Fibroblast of skin of abdomen (primary cell): ENCODE measurements at regions not wholly inside any gene's neighbourhood (a gene's known extent, or its start where the extent isn't known, plus 50 kb on each side); places are given as distances from the start of the nearest gene placed in this dataset.
"Not testable (repeated sequence)": the region's sequence is repeated elsewhere in the genome, so short reads cannot be mapped to it uniquely, and the experiment has no call there.

Source experiments
- DNase-seq: peaks from one replicate; pipeline ENCODE4 v3.0.0-alpha.2; 2013

GRCh38 chr4:123230061-123230460 lies 166.5 kb upstream of the SPRY1 start:
- no peak for DNase-seq

- DNase-seq: peak; percentile 64
Measured at GRCh38 chr4:123232439-123232838, 164.2 kb upstream of the SPRY1 start.

DNA sequence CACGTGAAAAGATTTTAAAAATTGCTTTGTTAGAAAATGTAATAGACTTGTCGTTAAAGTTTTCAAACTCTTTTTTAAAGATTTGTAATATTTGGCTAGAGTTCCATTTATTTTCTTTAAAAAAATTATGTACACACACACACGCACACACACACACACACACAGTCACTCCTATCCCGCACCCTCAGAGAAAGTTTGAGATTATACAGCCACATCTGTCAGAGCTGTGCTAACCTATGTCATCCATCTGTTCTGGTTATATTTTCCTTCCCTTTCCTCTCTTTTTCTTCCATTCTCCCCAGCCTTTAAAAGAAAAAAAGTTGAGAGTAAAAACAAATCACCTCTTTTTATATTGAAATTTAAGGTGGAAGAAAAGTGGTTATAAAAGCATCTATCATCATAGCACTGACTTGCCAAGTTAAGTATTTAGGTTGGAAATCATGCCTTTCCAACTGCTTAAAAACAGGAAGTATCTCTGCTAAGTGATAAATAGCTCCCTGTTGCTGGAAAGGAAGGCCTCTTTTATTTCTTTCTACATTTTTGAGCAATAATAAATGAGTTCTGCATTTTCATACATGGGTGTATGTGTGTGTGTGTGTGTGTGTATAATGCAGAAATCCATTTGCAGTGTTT lies 163.3 kb upstream of the SPRY1 start:
- no peak for DNase-seq

- DNase-seq: peak; percentile 59
Measured at GRCh38 chr4:123234955-123235354, 161.6 kb upstream of the SPRY1 start.

GRCh38 chr4:123235431-123235830 lies 161.2 kb upstream of the SPRY1 start:
- peak; percentile 87 for DNase-seq

DNA sequence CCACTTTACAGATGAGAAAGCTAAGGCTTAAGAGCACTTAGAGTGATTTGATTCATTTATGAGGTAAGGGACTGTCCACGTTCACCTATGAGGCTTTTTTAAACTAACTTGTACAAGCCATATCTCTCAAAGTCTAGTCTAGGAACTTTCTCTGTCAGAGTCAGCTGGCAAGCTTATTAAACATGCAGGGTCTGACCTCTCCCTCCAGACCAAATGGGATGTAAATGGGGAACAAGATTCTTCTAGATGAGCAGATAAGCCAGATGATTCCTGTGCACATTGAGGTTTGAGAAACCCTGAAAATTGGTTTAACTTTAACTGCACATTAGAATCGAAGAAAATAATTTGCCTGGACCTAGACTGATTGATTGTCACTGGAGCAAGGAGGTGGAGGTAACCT lies 160.0 kb upstream of the SPRY1 start:
- no peak for DNase-seq

GRCh38 chr4:123240286-123240685 lies 156.3 kb upstream of the SPRY1 start:
- not testable (repeated sequence) for DNase-seq

- not testable (repeated sequence) for DNase-seq
Measured at GRCh38 chr4:123243220-123243619, 153.4 kb upstream of the SPRY1 start.

DNA sequence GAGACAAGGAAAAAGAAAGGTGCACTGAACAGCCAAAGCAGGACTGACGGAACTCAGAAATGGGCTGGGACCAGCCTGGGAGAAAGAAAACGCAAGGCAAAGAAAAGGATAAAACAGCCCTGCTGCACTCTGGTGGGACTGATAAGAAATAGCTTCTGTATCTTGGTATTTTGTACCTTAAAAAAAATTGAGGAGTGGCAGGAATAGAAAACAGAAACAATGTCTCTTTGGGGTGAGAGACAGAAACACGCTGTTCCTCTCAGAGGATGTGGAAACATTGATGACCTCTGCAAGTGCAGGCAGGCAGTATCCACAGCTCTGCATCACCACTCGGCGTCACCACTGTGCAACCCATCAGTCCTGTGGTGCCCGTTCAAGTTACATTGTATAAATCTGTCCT lies 152.5 kb upstream of the SPRY1 start:
- DNase-seq: no peak

GRCh38 chr4:123246085-123246484 lies 150.5 kb upstream of the SPRY1 start:
- DNase-seq: no peak

GRCh38 chr4:123248085-123248659 lies 148.4 kb upstream of the SPRY1 start:
- peak; percentile 67 for DNase-seq

DNA sequence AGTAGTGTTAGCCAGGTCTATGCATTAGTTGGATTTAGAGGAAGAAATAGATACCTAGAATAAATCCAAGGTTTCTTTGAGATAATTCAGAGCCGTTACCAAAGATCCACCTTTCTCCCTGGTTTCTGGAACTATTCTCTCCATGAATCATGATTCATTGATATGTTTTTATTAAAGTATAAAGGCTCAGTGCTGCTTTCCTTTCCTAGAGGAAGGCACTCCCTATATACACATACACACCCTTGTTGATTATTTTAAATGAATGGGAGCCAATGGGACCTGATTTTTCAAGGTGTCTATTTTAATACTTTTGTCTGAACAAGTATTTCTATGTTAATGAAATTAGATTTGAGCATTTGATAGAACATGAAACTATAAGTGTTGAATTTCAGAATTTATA lies 146.8 kb upstream of the SPRY1 start:
- no peak for DNase-seq

DNA sequence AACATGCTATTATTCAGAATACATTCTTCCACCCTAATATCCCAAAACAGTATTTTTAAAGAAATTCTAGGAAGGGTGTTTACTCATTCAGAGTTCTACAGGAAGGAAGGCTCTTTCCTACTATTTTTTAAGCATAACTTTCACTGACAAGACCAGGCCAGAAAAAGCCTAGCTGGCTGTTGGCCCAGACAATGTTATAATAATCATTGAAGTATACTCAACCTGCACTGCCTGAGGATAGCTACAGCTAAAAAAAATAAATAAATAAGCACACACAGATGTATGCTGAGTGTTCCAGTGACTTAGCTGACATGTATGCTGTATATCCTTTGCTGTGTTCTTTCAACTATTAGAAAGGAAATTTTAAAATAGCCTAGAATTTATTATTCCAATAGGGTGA lies 145.8 kb upstream of the SPRY1 start:
- peak; percentile 37 for DNase-seq

DNA sequence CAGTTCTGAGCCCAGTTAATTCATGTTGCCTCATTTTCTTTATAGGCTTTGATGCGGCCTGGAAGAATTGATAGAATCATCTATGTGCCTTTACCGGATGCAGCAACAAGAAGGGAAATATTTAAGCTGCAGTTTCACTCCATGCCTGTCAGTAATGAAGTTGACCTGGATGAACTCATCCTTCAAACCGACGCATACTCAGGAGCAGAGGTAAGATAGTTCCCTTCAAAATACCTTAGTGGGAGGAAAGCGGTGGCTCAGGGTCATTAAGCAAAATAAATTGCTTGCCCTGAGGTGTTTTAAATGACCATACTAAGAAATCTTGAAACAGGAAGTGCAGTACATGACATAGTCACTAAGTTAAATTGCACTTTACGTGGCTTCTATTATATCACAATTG lies 140.6 kb upstream of the SPRY1 start:
- no peak for DNase-seq

DNA sequence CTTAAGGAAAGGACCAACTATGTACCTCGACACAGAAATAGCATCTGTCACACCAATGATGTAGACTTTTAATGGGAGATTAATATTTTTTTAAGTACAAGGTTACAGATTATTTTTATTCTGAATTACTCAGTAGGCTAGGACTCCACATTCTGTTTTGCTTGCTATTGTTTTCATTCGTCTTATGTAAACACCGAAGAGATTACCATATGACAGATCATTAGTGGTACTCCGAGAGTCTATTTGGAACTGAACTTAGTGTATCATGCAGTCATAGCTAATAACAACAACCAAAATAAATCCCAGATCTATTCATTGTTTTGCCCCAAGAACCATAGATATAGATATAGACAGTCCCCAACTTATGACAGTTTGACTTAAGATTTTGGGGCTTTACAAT lies 139.7 kb upstream of the SPRY1 start:
- no peak for DNase-seq

GRCh38 chr4:123257591-123257990 lies 139.0 kb upstream of the SPRY1 start:
- DNase-seq: no peak

DNA sequence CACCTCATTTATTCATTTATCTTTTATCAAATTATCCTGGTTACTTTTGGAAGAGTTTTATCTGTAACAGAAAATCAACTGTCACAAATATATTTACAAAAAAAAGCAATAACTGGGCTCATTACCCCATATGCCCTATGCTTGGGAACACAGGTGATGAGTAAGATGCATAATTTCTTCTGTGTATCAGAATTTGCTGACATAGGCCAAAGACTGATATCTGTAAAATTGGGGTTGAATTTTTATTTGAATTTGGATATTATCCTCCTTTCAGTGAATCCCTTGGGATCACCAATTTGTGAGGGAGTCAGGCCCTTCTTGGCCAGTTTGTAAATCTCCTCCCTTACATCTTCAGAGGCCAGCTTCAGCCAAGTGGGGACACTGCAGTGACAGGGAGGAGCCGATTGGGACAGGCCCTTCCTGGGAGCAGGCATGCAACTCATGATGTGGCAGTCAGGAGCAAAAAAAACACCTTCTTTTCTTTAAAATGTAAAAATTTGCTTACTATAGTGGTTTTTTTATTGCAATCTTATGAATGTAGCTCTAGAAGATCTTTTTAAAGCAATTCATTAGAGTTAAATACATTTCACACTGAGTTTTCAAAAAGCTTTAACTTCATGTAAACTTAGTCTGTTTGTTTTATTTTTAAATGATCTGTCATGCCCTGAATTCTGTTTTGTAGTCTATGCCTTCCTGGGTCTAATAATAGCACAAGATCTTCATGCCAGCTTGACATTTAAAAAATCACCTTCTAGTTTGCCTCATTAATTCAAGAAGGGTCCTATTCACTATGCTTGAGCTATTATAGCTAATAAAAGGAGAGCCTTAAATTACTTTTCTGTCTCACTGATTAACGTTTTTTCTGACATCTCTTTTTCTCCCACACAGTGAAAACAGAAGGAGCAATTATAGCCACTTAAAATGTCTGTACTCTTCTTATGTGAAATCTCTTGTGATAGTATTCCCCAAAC lies 136.6 kb upstream of the SPRY1 start:
- DNase-seq: no peak

- no peak for DNase-seq
Measured at GRCh38 chr4:123260653-123261052, 135.9 kb upstream of the SPRY1 start.

GRCh38 chr4:123262080-123262479 lies 134.5 kb upstream of the SPRY1 start:
- DNase-seq: no peak

DNA sequence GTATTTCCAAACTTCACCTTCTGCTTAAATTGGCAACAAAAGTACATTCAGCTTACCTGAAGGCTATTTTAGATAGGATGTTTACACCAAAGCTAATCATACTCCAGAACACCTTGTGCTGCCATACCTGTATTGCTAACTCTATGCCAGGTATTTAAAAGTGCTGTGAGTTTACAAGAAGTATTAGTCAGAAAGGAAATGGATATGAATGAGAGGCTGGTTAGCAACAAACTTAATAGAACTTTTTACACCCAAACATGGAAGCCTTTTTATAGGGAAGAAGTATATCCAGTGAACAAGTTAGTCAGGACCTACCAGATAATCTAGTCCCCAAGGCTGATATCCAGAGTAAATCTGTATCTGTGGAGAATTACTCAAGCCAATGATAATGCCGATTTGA lies 131.2 kb upstream of the SPRY1 start:
- DNase-seq: no peak

- no peak for DNase-seq
Measured at GRCh38 chr4:123266221-123266620, 130.4 kb upstream of the SPRY1 start.

DNA sequence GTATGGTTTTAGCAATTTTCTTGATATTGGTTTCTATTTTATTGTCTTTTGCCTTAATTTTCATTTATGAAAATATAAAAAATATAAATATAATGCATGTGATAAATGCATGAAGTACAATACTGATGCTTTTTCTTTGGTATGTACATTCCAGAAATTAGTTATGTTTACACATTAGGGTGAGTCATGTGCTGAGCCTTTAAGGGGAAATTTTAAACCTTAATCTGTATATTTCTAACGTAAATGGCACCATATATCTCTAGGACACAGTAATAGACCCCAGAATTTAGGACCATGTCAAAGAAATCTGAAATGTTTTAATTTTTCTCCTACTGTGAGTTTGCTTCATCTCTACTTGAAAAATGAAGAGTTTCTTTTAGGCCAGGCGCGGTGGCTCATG lies 117.8 kb upstream of the SPRY1 start:
- no peak for DNase-seq

- peak; percentile 53 for DNase-seq
Measured at GRCh38 chr4:123283371-123283895, 113.2 kb upstream of the SPRY1 start.
